Breast epithelium (tissue), 4 donors: ENCODE measurements at regions not wholly inside any gene's neighbourhood (a gene's known extent, or its start where the extent isn't known, plus 50 kb on each side); places are given as distances from the start of the nearest gene placed in this dataset.

ENCODE experiments used
- DNase-seq, 2 donors: peaks; one replicate each; pipeline ENCODE4 v3.0.0-alpha.2; 2019; ENCODE audit warnings: low spot score in 2 of 2
- H3K27ac ChIP-seq, 2 donors: fragments of 200-600 bp; sonication (generic) in 1 of 2; one replicate each; pipeline ENCODE4 v1.5.1; 2016 to 2019; ENCODE audit warnings: mild to moderate bottlenecking in 1 of 2
- H3K27me3 ChIP-seq, 2 donors: fragments of 200-600 bp; sonication (generic) in 1 of 2; one replicate each; pipeline versions ENCODE4 v1.5.1 to v1.6.0; 2017 to 2019; ENCODE audit warnings: control low read depth in 1 of 2, mild to moderate bottlenecking in 1 of 2
- H3K36me3 ChIP-seq: fragments of 200-600 bp; one replicate; pipeline ENCODE4 v1.5.1; 2019
- H3K4me1 ChIP-seq, 2 donors: fragments of 200-600 bp; sonication (generic); one replicate each; pipeline ENCODE4 v1.5.1; 2016 to 2019; ENCODE audit warnings: control low read depth in 1 of 2
- H3K4me3 ChIP-seq, 3 donors: fragments of 200-600 bp; sonication (generic); 1 replicate in 2 of 3; 2 replicates in 1 of 3; pipeline ENCODE4 v1.5.1; 2016 to 2019; ENCODE audit warnings: mild to moderate bottlenecking in 3 of 3, moderate library complexity in 2 of 3
- H3K9me3 ChIP-seq, 2 donors: fragments of 200-600 bp; sonication (generic) in 1 of 2; one replicate each; pipeline ENCODE4 v1.5.1; 2016 to 2019; ENCODE audit warnings: control low read depth in 1 of 2
- POLR2A ChIP-seq: fragments of 450-650 bp; IDR thresholded peaks from one replicate; pipeline ENCODE4 v1.6.1; 2016; ENCODE audit warnings: antibody characterized with exemption, mild to moderate bottlenecking, moderate library complexity
- POLR2AphosphoS5 ChIP-seq, 3 donors: sonication (generic); formaldehyde crosslinking; IDR thresholded peaks; one replicate each; pipeline ENCODE4 v1.6.1; 2017; ENCODE audit warnings: antibody characterized with exemption in 3 of 3
- intact Hi-C: fragments of 100-400 bp; cut with DNase I; formaldehyde crosslinking; loops from one replicate; pipeline ENCODE4 v1.15.1; 2023; ENCODE audit warnings: low total_unique reads
- TF ChIP-seq, protein P1 (sequence below), 3 donors: fragments of 450-650 bp; IDR thresholded peaks; one replicate each; pipeline ENCODE4 v1.5.1; 2016 to 2017; ENCODE audit warnings: antibody characterized with exemption in 3 of 3, mild to moderate bottlenecking in 3 of 3, moderate library complexity in 3 of 3

GRCh38 chr11:33521384-33521783, 179.2 kb downstream of the C11orf91 start:
- no peak overlapping the region for H3K27ac ChIP-seq
- intact Hi-C loops, result no loop called here
- no peak for DNase-seq
- no peak for TF ChIP-seq POLR2A
- TF ChIP-seq POLR2AphosphoS5 (IDR thresholded peaks at IDR 0.05), result no peak
- TF ChIP-seq, protein P1, sequence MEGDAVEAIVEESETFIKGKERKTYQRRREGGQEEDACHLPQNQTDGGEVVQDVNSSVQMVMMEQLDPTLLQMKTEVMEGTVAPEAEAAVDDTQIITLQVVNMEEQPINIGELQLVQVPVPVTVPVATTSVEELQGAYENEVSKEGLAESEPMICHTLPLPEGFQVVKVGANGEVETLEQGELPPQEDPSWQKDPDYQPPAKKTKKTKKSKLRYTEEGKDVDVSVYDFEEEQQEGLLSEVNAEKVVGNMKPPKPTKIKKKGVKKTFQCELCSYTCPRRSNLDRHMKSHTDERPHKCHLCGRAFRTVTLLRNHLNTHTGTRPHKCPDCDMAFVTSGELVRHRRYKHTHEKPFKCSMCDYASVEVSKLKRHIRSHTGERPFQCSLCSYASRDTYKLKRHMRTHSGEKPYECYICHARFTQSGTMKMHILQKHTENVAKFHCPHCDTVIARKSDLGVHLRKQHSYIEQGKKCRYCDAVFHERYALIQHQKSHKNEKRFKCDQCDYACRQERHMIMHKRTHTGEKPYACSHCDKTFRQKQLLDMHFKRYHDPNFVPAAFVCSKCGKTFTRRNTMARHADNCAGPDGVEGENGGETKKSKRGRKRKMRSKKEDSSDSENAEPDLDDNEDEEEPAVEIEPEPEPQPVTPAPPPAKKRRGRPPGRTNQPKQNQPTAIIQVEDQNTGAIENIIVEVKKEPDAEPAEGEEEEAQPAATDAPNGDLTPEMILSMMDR (IDR thresholded peaks at IDR 0.05), result no peak
- no peak overlapping the region for H3K4me3 ChIP-seq
- H3K9me3 ChIP-seq, result no peaks in the 10 kb centered on the region
- H3K27me3 ChIP-seq, result no peaks in the 10 kb centered on the region
- H3K36me3 ChIP-seq, result no peaks in the 10 kb centered on the region
- no peaks in the 10 kb centered on the region for H3K4me1 ChIP-seq

- intact Hi-C loops, result no loop called here
- Histone ChIP-seq H3K4me1 (no peaks in the 10 kb centered on the region), H3K4me3 (no peak overlapping the region), H3K27me3 (no peaks in the 10 kb centered on the region), H3K36me3 (no peaks in the 10 kb centered on the region), H3K27ac (no peak overlapping the region), H3K9me3 (no peaks in the 10 kb centered on the region)
- TF ChIP-seq, protein P1 (IDR thresholded peaks at IDR 0.05), result no peak
- TF ChIP-seq POLR2AphosphoS5 (IDR thresholded peaks at IDR 0.05) (no peak), POLR2A (no peak)
- no peak for DNase-seq
These were observed 180.5 kb downstream of the C11orf91 start for GRCh38 chr11:33520112-33520511.

DNA sequence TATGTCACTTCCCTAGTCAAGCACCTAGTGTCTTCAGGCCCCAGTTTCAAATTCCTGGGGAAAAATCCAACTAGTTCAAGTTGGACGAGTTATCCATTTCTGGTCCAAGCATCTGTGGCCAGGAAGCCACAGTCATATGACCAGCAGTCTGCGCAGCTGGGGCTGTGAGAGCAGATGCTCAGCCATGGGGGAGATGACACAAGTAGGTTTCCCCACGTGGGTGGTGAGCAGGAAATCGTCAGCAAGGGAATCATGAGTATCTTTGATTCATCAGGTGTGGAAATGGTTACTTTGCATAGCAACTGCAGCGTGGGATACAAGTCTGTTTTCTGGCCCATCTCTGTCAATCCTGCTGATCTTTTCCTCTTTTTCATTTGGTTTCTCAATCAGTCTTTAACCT, 185.3 kb downstream of the C11orf91 start:
- intact Hi-C loops, result no loop called here
- no peaks in the 10 kb centered on the region for H3K36me3 ChIP-seq
- H3K27ac ChIP-seq, result peak overlapping the region in 1 of 2 donors; percentile 68
- peak in 2 of 3 donors; percentile 61 to 63 for TF ChIP-seq POLR2AphosphoS5 (IDR thresholded peaks at IDR 0.05)
- TF ChIP-seq POLR2A, result no peak
- TF ChIP-seq, protein P1 (IDR thresholded peaks at IDR 0.05), result no peak
- no peak for DNase-seq
- no peaks in the 10 kb centered on the region for H3K4me1 ChIP-seq
- no peaks in the 10 kb centered on the region for H3K27me3 ChIP-seq
- H3K4me3 ChIP-seq, result no peak overlapping the region
- no peaks in the 10 kb centered on the region for H3K9me3 ChIP-seq

DNA sequence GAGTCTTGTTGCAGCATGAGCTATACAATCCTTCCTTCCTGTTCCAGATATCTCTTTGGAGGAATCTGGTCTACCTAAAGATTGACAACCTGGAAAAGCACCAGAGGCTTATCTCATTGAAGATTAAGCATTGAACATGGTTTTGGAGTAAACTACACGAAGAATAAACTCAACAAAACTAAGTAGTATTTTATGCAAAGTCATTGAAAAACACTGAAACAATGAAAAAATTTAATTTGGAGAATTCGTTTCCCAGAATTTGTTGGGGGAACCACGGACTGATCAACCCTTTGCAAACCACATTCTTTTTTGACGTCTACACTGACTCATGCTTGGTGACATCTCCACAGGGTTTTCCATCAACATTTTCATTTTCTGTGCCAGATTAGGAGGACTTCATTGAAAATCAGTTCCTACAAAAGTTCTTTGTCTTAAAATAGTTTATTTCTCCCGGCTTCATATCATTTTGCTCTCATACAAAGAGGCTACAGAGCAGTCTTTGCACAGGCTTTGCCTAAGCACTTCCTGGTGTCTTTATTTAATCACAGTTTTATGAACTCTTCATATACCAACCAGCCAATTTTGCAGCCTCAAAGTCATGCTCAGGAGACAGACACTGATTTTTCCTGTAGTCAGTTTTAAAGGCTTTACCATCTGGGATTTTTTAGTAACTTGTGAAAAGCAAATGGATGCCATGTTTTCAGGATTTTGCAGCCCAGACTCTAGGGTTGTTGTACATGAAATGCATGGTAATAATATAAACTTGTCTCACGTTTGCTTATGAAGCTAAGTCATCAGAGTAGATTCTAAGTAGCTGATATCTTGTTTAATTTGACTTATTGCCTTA, 186.3 kb downstream of the C11orf91 start:
- Histone ChIP-seq H3K9me3 (no peaks in the 10 kb centered on the region), H3K4me3 (no peak overlapping the region), H3K27me3 (no peaks in the 10 kb centered on the region), H3K27ac (no peak overlapping the region), H3K36me3 (no peaks in the 10 kb centered on the region), H3K4me1 (no peaks in the 10 kb centered on the region)
- TF ChIP-seq, protein P1 (IDR thresholded peaks at IDR 0.05), result no peak
- no peak for TF ChIP-seq POLR2A
- no peak for DNase-seq
- intact Hi-C loops, result no loop called here

GRCh38 chr11:33509632-33510031, 191.0 kb downstream of the C11orf91 start:
- H3K4me3 ChIP-seq, result no peak overlapping the region
- no peaks in the 10 kb centered on the region for H3K27me3 ChIP-seq
- intact Hi-C loops, result no loop called here

More at GRCh38 chr11:33509632-33510031, 191.0 kb downstream of the C11orf91 start:
- Histone ChIP-seq H3K27ac (no peak overlapping the region), H3K4me1 (no peaks in the 10 kb centered on the region), H3K9me3 (no peaks in the 10 kb centered on the region), H3K36me3 (no peaks in the 10 kb centered on the region)
- no peak for TF ChIP-seq POLR2A
- no peak for TF ChIP-seq POLR2AphosphoS5 (IDR thresholded peaks at IDR 0.05)
- TF ChIP-seq, protein P1 (IDR thresholded peaks at IDR 0.05), result no peak
- no peak for DNase-seq
